CD4-positive, CD25-positive, alpha-beta regulatory T cell (primary cell): ENCODE measurements at regions not wholly inside any gene's neighbourhood (a gene's known extent, or its start where the extent isn't known, plus 50 kb on each side); places are given as distances from the start of the nearest gene placed in this dataset.
A peak's percentile ranks its signal among the peaks of the same experiment; 100 is the strongest.

Experiments
- ATAC-seq, 2 donors: fragments of 150-1000 bp; cut with Tn5 transposase; one replicate each; pipeline ENCODE4 v1.10.0; 2021; ENCODE audit warnings: low read depth in 2 of 2, moderate number of reproducible peaks in 2 of 2, moderate library complexity in 1 of 2
- DNase-seq, 3 donors: peaks; one replicate each; pipeline versions ENCODE4 v3.0.0 to v3.0.0-alpha.2; 2012 to 2022; ENCODE audit warnings: mixed read lengths in 1 of 3
- H3K27ac ChIP-seq: one replicate; pipeline ENCODE4 v1.7.0; 2013; ENCODE audit warnings: mild to moderate bottlenecking, low read length; ENCODE audit not compliant: insufficient read depth, poor library complexity, severe bottlenecking
- H3K27me3 ChIP-seq: one replicate; pipeline ENCODE4 v1.7.0; 2013; ENCODE audit warnings: low read length; ENCODE audit not compliant: control insufficient read depth, insufficient read depth
- H3K36me3 ChIP-seq: one replicate; pipeline ENCODE4 v1.7.0; 2013; ENCODE audit warnings: mild to moderate bottlenecking, low read length, moderate library complexity; ENCODE audit not compliant: control insufficient read depth, insufficient read depth
- H3K4me1 ChIP-seq: 2 replicates; pipeline ENCODE4 v1.7.0; 2013; ENCODE audit warnings: mild to moderate bottlenecking, low read length; ENCODE audit not compliant: insufficient read depth, control insufficient read depth, poor library complexity, severe bottlenecking
- H3K4me3 ChIP-seq: one replicate; pipeline ENCODE4 v1.7.0; 2013; ENCODE audit warnings: low read depth, mild to moderate bottlenecking, low read length, moderate library complexity
- H3K9me3 ChIP-seq, 2 experiments: 1 replicate in 1 of 2; 2 replicates in 1 of 2; pipeline ENCODE4 v1.7.0; 2013; ENCODE audit warnings: low read length in 2 of 2, mild to moderate bottlenecking in 1 of 2, moderate library complexity in 1 of 2; ENCODE audit not compliant: control insufficient read depth in 2 of 2
- H3K27ac Mint-ChIP-seq, 3 donors: one replicate each; pipeline ENCODE4 v1.8.0; 2020 to 2022; ENCODE audit warnings: mild to moderate bottlenecking in 3 of 3, mixed read lengths in 3 of 3, moderate library complexity in 2 of 3
- H3K27me3 Mint-ChIP-seq: one replicate; pipeline ENCODE4 v1.8.0; 2022; ENCODE audit warnings: mild to moderate bottlenecking, mixed read lengths
- H3K36me3 Mint-ChIP-seq: one replicate; pipeline ENCODE4 v1.8.0; 2020; ENCODE audit warnings: mixed read lengths
- H3K4me1 Mint-ChIP-seq, 4 donors: one replicate each; pipeline ENCODE4 v1.8.0; 2020 to 2022; ENCODE audit warnings: mixed read lengths in 4 of 4, mild to moderate bottlenecking in 1 of 4
- H3K4me3 Mint-ChIP-seq, 4 donors: one replicate each; pipeline ENCODE4 v1.8.0; 2020 to 2022; ENCODE audit warnings: mild to moderate bottlenecking in 4 of 4, mixed read lengths in 4 of 4, moderate library complexity in 3 of 4
- H3K9me3 Mint-ChIP-seq, 7 donors: one replicate each; pipeline ENCODE4 v1.8.0; 2020 to 2022; ENCODE audit warnings: mixed read lengths in 7 of 7, mild to moderate bottlenecking in 3 of 7, moderate library complexity in 2 of 7

DNA sequence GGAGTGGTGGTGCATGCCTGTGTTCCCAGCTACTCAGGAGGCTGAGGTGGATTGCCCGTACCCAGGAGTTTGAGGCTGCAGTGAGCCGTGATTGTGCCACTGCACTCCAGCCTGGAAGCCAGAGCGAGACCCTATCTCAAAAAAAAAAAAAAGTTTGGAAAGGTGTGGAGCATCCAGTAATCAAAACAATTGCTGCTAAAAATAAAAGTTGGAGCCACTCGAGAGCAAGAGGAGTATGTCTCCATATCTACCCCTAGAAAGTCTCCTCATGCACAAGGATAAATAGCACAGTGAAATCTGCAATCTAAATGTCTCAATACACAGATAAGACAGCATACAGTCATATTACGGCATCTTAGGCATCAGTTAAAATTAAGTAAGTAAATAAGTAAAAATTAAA is 81.5 kb upstream of the NEBL start:
- Mint-ChIP-seq H3K36me3 (no peaks in the 10 kb centered on the region), H3K4me1 (no peaks in the 10 kb centered on the region), H3K27ac (no peak overlapping the region), H3K9me3 (no peaks in the 10 kb centered on the region), H3K27me3 (no peaks in the 10 kb centered on the region), H3K4me3 (no peak overlapping the region)
- Histone ChIP-seq H3K4me3 (no peak overlapping the region), H3K4me1 (no peaks in the 10 kb centered on the region), H3K36me3 (no peaks in the 10 kb centered on the region), H3K27me3 (no peaks in the 10 kb centered on the region), H3K9me3 (no peaks in the 10 kb centered on the region), H3K27ac (no peak overlapping the region)
- ATAC-seq (no peak), DNase-seq (no peak)

DNA sequence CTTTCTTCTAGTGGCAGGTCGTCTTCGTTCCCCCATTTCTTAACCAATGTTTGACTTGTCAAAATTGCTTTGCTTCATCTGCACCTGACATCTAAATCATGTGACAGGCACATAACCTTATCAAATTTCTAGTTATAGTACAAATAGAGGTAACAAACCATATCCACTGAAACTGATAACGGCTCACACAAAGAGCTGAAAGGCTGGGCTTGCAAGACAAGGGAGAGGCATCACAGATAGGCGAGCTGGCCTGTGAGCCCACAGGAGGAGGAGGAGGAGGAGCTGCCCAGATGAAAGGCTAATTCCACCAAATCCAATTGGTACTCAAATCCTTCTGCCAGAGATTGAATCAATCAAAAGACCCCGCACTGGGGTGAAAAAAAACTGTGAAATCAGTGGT is 80.2 kb upstream of the NEBL start:
- no peaks in the 10 kb centered on the region for H3K36me3 ChIP-seq
- H3K9me3 ChIP-seq, result no peaks in the 10 kb centered on the region
- no peaks in the 10 kb centered on the region for H3K27me3 ChIP-seq
- H3K36me3 Mint-ChIP-seq, result no peaks in the 10 kb centered on the region
- no peak overlapping the region for H3K27ac ChIP-seq
- no peaks in the 10 kb centered on the region for H3K4me1 ChIP-seq
- H3K9me3 Mint-ChIP-seq, result no peaks in the 10 kb centered on the region
- no peaks in the 10 kb centered on the region for H3K4me1 Mint-ChIP-seq
- DNase-seq, result no peak
- ATAC-seq, result no peak
- H3K4me3 ChIP-seq, result no peak overlapping the region
- no peak overlapping the region for H3K4me3 Mint-ChIP-seq
- no peak overlapping the region for H3K27ac Mint-ChIP-seq
- no peaks in the 10 kb centered on the region for H3K27me3 Mint-ChIP-seq

DNA sequence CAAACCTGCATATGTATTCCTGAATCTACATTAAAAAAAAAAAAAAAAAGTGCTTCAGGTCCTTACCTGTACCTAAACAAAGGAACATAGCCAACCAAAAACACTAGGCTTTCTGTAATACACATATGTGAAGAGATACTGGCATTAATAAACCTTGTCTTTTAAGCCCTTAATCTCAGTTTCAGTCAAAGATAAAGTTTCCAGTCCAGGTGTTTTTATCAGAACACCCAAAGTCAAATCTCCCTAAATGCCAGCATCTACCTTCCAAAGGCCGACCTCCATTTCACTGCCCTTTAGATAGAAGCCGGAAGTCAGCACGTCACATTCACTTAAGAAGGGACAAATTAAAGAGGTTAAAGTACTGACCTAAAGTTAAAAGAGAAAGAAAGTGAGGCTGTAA is 79.8 kb upstream of the NEBL start:
- ATAC-seq, result no peak
- H3K4me3 Mint-ChIP-seq, result no peak overlapping the region
- H3K27me3 ChIP-seq, result no peaks in the 10 kb centered on the region

DNA sequence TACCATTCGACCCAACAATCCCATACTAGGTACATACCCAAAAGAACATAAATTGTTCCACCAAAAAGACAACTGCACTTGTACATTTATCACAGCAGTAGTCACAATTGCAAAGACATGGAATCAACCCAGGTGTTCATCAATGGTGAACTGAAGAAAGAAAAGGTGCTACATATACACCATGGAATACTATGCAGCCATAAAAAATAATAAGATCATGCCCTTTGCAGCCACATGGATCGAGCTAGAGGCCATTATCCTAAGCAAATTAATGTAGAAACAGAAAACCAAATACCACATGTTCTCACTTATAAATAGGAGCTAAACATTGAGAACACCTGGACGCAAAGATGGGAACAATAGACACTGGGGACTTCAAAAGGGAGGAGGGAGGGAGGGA is 79.3 kb upstream of the NEBL start:
- H3K4me3 Mint-ChIP-seq, result no peak overlapping the region
- H3K4me1 ChIP-seq, result no peaks in the 10 kb centered on the region
- no peak for DNase-seq
- H3K9me3 Mint-ChIP-seq, result peaks cover 0 to 2% (median 0%) of the 10 kb centered on the region in 7 donors
- H3K4me3 ChIP-seq, result no peak overlapping the region
- no peak overlapping the region for H3K27ac Mint-ChIP-seq
- H3K9me3 ChIP-seq, result no peaks in the 10 kb centered on the region
- H3K27ac ChIP-seq, result no peak overlapping the region
- H3K4me1 Mint-ChIP-seq, result no peaks in the 10 kb centered on the region
- H3K36me3 Mint-ChIP-seq, result no peaks in the 10 kb centered on the region
- no peaks in the 10 kb centered on the region for H3K27me3 Mint-ChIP-seq
- no peak for ATAC-seq
- no peaks in the 10 kb centered on the region for H3K27me3 ChIP-seq
- H3K36me3 ChIP-seq, result no peaks in the 10 kb centered on the region

More for the DNA sequence above, 79.8 kb upstream of the NEBL start:
- no peaks in the 10 kb centered on the region for H3K4me1 ChIP-seq
- no peaks in the 10 kb centered on the region for H3K36me3 Mint-ChIP-seq
- H3K4me1 Mint-ChIP-seq, result no peaks in the 10 kb centered on the region
- no peaks in the 10 kb centered on the region for H3K36me3 ChIP-seq
- no peaks in the 10 kb centered on the region for H3K9me3 ChIP-seq
- no peak overlapping the region for H3K27ac ChIP-seq
- no peaks in the 10 kb centered on the region for H3K9me3 Mint-ChIP-seq
- no peaks in the 10 kb centered on the region for H3K27me3 Mint-ChIP-seq
- H3K4me3 ChIP-seq, result no peak overlapping the region
- DNase-seq, result no peak
- H3K27ac Mint-ChIP-seq, result no peak overlapping the region

DNA sequence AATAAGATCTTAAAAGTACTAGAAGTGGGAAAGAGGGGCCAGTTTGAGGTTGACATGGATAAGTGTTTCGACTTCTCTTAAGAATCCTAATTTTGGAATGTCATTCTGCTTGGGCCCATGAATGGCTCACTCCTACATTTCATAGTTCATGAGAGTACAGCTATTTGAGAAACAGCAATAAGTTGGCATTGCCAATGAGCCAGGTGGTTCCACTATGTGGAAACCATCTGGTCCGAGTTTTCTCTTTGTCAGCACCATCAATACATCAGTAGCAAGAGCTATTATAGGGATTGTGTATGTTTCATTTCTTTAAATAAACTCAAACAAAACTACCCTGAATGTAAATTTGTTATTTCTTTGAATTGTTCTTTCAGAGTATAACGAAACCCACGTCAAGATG is 78.1 kb upstream of the NEBL start:
- Histone ChIP-seq H3K27me3 (no peaks in the 10 kb centered on the region), H3K9me3 (no peaks in the 10 kb centered on the region), H3K4me3 (no peak overlapping the region), H3K4me1 (no peaks in the 10 kb centered on the region), H3K36me3 (no peaks in the 10 kb centered on the region), H3K27ac (no peak overlapping the region)
- Mint-ChIP-seq H3K9me3 (peaks cover 0 to 2% (median 0%) of the 10 kb centered on the region in 7 donors), H3K36me3 (no peaks in the 10 kb centered on the region), H3K27me3 (no peaks in the 10 kb centered on the region), H3K4me3 (no peak overlapping the region), H3K4me1 (no peaks in the 10 kb centered on the region), H3K27ac (no peak overlapping the region)
- DNase-seq (no peak), ATAC-seq (no peak)

DNA sequence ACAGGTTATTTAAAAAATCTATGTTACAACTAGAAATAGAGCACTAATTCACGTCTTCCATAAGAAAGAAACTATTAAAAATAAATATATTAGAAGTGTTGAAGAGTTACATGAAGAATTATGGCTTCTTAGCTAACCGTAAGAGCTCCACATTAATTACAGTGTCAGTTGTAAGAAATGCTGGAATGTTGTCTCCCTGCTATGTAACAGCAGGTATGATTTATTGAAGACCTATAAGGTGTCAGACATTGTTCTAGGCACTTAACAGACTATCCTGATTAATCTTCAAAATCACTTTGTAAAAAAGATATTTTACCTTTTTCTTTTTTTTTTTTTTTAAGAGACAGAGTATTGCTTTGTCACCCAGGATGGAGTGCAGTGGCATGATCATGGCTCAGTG is 75.8 kb upstream of the NEBL start:
- H3K27ac Mint-ChIP-seq, result no peak overlapping the region
- DNase-seq (no peak), ATAC-seq (no peak)
- H3K27me3 ChIP-seq, result no peaks in the 10 kb centered on the region
- no peak overlapping the region for H3K27ac ChIP-seq
- no peaks in the 10 kb centered on the region for H3K36me3 ChIP-seq
- no peak overlapping the region for H3K4me3 Mint-ChIP-seq
- H3K27me3 Mint-ChIP-seq, result no peaks in the 10 kb centered on the region
- H3K4me1 ChIP-seq, result no peaks in the 10 kb centered on the region
- no peaks in the 10 kb centered on the region for H3K36me3 Mint-ChIP-seq
- peaks cover 0 to 5% (median 0%) of the 10 kb centered on the region in 4 donors for H3K4me1 Mint-ChIP-seq
- no peaks in the 10 kb centered on the region for H3K9me3 ChIP-seq
- H3K4me3 ChIP-seq, result no peak overlapping the region
- H3K9me3 Mint-ChIP-seq, result peaks cover 0 to 3% (median 0%) of the 10 kb centered on the region in 7 donors

DNA sequence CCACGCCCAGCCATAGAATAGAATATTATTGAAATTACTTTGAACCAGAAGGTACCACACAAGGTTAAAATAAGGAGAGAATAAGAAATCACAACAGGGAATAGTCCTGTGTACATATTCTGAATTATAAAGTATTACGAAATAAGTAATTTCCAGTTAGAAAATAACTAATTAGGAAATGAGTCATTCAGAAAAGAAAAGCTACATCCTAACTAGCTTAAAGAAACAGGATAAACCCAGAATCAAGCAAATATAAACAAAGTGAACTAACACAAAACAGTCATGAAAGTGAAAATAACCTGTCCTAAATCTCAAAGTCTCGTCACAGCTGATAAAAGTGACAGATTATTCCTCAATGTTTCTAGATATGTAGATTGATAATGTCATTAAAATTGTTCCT is 74.8 kb upstream of the NEBL start:
- Mint-ChIP-seq H3K27me3 (no peaks in the 10 kb centered on the region), H3K9me3 (peaks cover 0 to 3% (median 0%) of the 10 kb centered on the region in 7 donors), H3K27ac (peak overlapping the region in 1 of 3 donors; percentile 5), H3K4me3 (no peak overlapping the region), H3K36me3 (no peaks in the 10 kb centered on the region), H3K4me1 (peaks cover 0 to 5% (median 0%) of the 10 kb centered on the region in 4 donors)
- DNase-seq (no peak), ATAC-seq (no peak)
- H3K27me3 ChIP-seq, result no peaks in the 10 kb centered on the region
- no peaks in the 10 kb centered on the region for H3K36me3 ChIP-seq
- no peaks in the 10 kb centered on the region for H3K9me3 ChIP-seq
- H3K4me1 ChIP-seq, result no peaks in the 10 kb centered on the region
- no peak overlapping the region for H3K27ac ChIP-seq
- H3K4me3 ChIP-seq, result no peak overlapping the region

DNA sequence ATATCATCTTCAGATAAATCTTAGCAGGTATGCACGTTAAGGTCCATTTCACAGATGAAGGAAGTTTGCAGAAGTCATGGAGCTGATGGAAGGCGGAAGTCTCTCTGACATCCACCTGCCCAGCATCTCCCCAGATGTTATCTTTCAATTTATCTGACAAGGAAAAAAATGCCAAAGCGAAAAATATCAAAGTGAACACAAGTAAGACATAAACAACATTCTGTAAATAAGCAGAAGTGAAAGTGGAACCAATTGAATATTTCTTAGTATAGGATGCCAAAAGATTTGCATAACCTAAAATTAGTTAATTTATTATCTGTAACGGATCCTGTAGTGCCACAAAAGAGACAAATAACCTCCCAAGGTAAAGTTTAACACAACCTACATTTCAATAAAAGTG is 73.6 kb upstream of the NEBL start:
- Mint-ChIP-seq H3K4me1 (peaks cover 0 to 5% (median 0%) of the 10 kb centered on the region in 4 donors), H3K9me3 (peaks cover 0 to 4% (median 0%) of the 10 kb centered on the region in 7 donors), H3K36me3 (no peaks in the 10 kb centered on the region), H3K27me3 (no peaks in the 10 kb centered on the region), H3K27ac (no peak overlapping the region), H3K4me3 (no peak overlapping the region)
- Histone ChIP-seq H3K4me1 (no peaks in the 10 kb centered on the region), H3K27ac (no peak overlapping the region), H3K9me3 (no peaks in the 10 kb centered on the region), H3K27me3 (no peaks in the 10 kb centered on the region), H3K36me3 (no peaks in the 10 kb centered on the region), H3K4me3 (no peak overlapping the region)
- DNase-seq (no peak), ATAC-seq (no peak)
